Activated T-cell treated with anti-CD3 and anti-CD28 coated beads, Interleukin-2, amount 50 U/mL, for 4 hours (primary cell): ENCODE measurements at regions not wholly inside any gene's neighbourhood (a gene's known extent, or its start where the extent isn't known, plus 50 kb on each side); places are given as distances from the start of the nearest gene placed in this dataset.

Source experiments
- ATAC-seq, 2 donors: fragments of 200-7000 bp; cut with Tn5 transposase; one replicate each; pipeline ENCODE4 v1.10.0; 2021
- DNase-seq: peaks from one replicate; pipeline ENCODE4 v3.0.0-alpha.2; 2020
- H3K27me3 Mint-ChIP-seq: one replicate; pipeline ENCODE4 v1.8.0; 2021; ENCODE audit warnings: low read depth, mixed read lengths
- H3K36me3 Mint-ChIP-seq: one replicate; pipeline ENCODE4 v1.8.0; 2022; ENCODE audit warnings: mixed read lengths; ENCODE audit not compliant: insufficient read depth
- H3K4me1 Mint-ChIP-seq: one replicate; pipeline ENCODE4 v1.8.0; 2021; ENCODE audit warnings: low read depth, mixed read lengths
- H3K4me3 Mint-ChIP-seq: one replicate; pipeline ENCODE4 v1.8.0; 2021; ENCODE audit warnings: mild to moderate bottlenecking, moderate library complexity, mixed read lengths
- H3K9me3 Mint-ChIP-seq: one replicate; pipeline ENCODE4 v1.8.0; 2021; ENCODE audit warnings: mixed read lengths

DNA sequence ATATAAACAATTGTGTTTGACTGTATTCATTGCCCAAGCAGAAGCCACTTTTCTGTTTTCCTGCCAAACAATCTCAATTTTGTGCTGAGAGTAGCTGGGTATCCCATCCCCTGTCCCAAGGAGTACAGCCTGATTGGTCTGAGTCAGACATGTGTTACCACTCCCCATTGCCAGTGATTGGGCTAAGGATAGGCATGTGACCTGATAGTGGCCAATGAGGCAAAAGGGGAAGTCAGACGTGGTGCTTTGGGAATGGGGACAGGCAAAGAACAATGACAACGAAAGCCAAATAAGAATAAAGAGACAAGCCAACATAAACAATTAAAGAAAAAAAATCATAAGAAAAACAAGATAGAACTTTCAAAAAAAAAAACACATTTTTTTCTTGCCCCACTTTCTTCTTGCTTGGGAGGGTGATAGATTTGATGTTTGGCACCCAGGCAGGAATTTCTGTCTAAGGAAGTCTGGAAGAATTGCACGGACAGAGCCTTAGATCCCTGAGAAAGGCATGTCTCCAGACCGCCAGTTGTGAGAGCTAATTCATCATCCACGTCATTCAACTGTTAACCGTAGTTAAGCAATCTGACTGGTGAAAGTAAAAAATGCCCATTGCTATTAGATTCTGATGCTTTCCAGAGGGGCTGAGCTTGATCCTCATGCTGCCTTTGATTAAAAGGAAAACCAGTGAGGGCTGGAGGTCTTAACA is 626.6 kb upstream of the TMEM132C start:
- H3K4me1 Mint-ChIP-seq: no peaks in the 10 kb centered on the region
- ATAC-seq (no peak), DNase-seq (no peak)
- no peak overlapping the region for H3K4me3 Mint-ChIP-seq
- no peaks in the 10 kb centered on the region for H3K36me3 Mint-ChIP-seq
- H3K9me3 Mint-ChIP-seq: no peaks in the 10 kb centered on the region
- H3K27me3 Mint-ChIP-seq: no peaks in the 10 kb centered on the region

DNA sequence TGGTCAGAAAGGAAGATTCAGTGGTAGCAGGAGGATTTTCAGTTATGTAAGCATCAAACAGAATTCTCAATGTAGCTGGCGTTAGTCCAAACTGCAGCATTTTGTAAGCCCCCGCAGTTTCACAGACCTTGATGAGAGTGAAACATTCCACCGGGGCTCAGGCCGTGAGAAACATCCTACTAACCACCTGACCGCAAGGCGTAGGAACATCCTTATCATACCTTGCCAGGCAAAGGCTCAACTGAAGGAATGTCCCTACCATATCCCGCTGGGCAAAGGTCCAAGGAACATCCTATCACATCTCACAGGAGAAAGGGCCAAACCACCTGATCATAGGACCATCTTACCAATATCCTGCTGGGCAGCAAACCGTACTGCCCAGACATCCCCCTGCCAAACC is 624.8 kb upstream of the TMEM132C start:
- DNase-seq (no peak), ATAC-seq (no peak)
- Mint-ChIP-seq H3K27me3 (no peaks in the 10 kb centered on the region), H3K9me3 (no peaks in the 10 kb centered on the region), H3K4me1 (no peaks in the 10 kb centered on the region), H3K36me3 (no peaks in the 10 kb centered on the region), H3K4me3 (no peak overlapping the region)

GRCh38 chr12:127648321-127648720 is 618.6 kb upstream of the TMEM132C start:
- Mint-ChIP-seq H3K4me3 (no peak overlapping the region), H3K36me3 (no peaks in the 10 kb centered on the region), H3K27me3 (no peaks in the 10 kb centered on the region), H3K9me3 (no peaks in the 10 kb centered on the region), H3K4me1 (no peaks in the 10 kb centered on the region)
- ATAC-seq: no peak
- DNase-seq: no peak

GRCh38 chr12:127649961-127650360 is 617.0 kb upstream of the TMEM132C start:
- DNase-seq: no peak
- no peaks in the 10 kb centered on the region for H3K4me1 Mint-ChIP-seq
- no peaks in the 10 kb centered on the region for H3K36me3 Mint-ChIP-seq
- H3K27me3 Mint-ChIP-seq: no peaks in the 10 kb centered on the region
- H3K4me3 Mint-ChIP-seq: no peak overlapping the region
- H3K9me3 Mint-ChIP-seq: no peaks in the 10 kb centered on the region
- ATAC-seq: no peak

GRCh38 chr12:127650626-127651025 is 616.3 kb upstream of the TMEM132C start:
- Mint-ChIP-seq H3K36me3 (no peaks in the 10 kb centered on the region), H3K27me3 (no peaks in the 10 kb centered on the region), H3K4me1 (no peaks in the 10 kb centered on the region), H3K4me3 (no peak overlapping the region), H3K9me3 (no peaks in the 10 kb centered on the region)
- ATAC-seq (no peak), DNase-seq (no peak)

DNA sequence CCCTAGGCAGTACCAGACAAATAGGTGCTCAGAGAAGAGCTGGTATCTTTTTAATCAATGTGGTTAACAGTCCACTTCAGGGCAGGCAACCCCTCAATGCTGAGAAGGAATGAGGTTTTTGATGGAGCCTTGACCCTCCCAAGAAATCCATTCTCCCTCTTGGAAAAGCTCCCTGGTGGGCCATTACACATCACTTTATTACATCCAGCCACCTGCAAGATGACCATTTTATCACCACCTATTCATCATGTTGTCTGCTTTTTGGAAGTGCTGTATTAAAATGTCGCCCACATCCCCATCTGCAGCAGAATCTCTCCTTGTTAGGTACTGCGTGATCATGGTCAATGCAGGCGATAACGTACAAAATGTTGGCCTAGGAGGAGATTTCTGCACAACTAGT is 614.7 kb upstream of the TMEM132C start:
- Mint-ChIP-seq H3K36me3 (no peaks in the 10 kb centered on the region), H3K4me1 (no peaks in the 10 kb centered on the region), H3K27me3 (no peaks in the 10 kb centered on the region), H3K9me3 (no peaks in the 10 kb centered on the region), H3K4me3 (no peak overlapping the region)
- no peak for ATAC-seq
- no peak for DNase-seq

GRCh38 chr12:127654383-127654985 is 612.5 kb upstream of the TMEM132C start:
- Mint-ChIP-seq H3K9me3 (no peaks in the 10 kb centered on the region), H3K36me3 (no peaks in the 10 kb centered on the region)

DNA sequence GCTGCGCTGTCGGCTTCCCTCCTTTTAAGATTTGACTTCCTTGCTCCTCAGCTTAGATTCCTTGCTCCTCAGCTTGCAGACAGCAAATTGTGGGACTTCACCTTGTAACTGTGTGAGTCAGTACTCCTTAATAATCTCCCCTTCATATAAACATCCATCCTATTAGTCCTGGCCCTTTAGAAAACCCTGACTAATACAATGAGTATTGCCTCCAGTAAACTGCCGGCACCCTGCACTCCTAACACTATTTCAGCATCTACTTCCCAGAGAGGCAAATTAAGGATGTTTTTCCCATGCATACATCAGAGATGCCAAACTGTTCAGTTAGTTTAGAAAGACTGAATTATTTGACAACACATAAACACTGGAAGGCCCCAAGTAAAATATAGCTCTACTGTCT is 611.3 kb upstream of the TMEM132C start:
- Mint-ChIP-seq H3K4me1 (no peaks in the 10 kb centered on the region), H3K36me3 (no peaks in the 10 kb centered on the region), H3K9me3 (no peaks in the 10 kb centered on the region), H3K4me3 (no peak overlapping the region), H3K27me3 (no peaks in the 10 kb centered on the region)
- ATAC-seq (no peak), DNase-seq (no peak)

More at GRCh38 chr12:127654383-127654985, 612.5 kb upstream of the TMEM132C start:
- H3K27me3 Mint-ChIP-seq: no peaks in the 10 kb centered on the region
- H3K4me1 Mint-ChIP-seq: no peaks in the 10 kb centered on the region
- H3K4me3 Mint-ChIP-seq: no peak overlapping the region
- DNase-seq (no peak), ATAC-seq (no peak)

GRCh38 chr12:127656266-127656665 is 610.7 kb upstream of the TMEM132C start:
- no peaks in the 10 kb centered on the region for H3K9me3 Mint-ChIP-seq
- H3K4me3 Mint-ChIP-seq: no peak overlapping the region
- H3K4me1 Mint-ChIP-seq: no peaks in the 10 kb centered on the region
- ATAC-seq (no peak), DNase-seq (no peak)
- H3K27me3 Mint-ChIP-seq: no peaks in the 10 kb centered on the region
- no peaks in the 10 kb centered on the region for H3K36me3 Mint-ChIP-seq

DNA sequence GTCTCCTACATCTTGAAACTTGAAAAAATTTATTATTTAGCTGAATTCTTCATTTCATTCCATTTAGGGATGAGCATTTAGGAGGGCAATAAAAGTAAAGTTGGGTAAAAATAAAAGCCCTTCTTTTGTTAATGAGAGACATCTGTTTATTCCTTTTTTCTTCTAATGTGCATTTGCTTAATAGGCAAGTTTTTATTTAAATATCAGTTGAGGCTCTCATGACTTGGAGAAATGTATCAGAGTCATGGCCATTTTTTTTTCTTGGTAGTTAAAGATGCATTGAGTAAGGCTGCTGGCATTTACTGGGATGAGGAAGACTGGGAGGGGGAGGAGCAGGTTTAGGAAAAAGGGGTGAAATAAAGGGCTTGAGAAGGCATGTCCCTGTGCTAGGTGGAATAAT is 609.9 kb upstream of the TMEM132C start:
- no peak overlapping the region for H3K4me3 Mint-ChIP-seq
- no peaks in the 10 kb centered on the region for H3K27me3 Mint-ChIP-seq
- no peak for DNase-seq

DNA sequence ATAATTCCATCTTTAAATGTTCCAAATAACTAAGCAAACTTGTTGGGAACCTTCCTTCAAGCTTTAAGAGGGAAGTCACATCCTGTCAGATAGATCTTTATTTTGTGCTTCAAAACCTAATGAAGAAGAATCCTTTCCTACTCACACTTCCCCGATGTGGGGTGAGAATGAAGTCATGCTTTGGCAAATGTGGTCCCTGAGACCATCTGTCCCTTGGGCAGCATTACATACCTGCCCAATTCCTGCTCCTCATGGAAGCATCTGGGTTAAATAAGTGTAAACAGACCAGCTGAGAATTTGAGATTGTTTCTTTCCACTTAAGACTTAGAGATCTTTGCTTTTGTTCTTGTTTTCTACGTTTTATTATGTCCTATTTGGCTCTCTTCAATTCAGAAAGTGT is 606.0 kb upstream of the TMEM132C start:
- DNase-seq (no peak), ATAC-seq (no peak)
- Mint-ChIP-seq H3K4me3 (no peak overlapping the region), H3K9me3 (no peaks in the 10 kb centered on the region), H3K36me3 (no peaks in the 10 kb centered on the region), H3K4me1 (no peaks in the 10 kb centered on the region), H3K27me3 (no peaks in the 10 kb centered on the region)

More for the DNA sequence above, 609.9 kb upstream of the TMEM132C start:
- no peaks in the 10 kb centered on the region for H3K36me3 Mint-ChIP-seq
- H3K9me3 Mint-ChIP-seq: no peaks in the 10 kb centered on the region
- ATAC-seq: no peak
- no peaks in the 10 kb centered on the region for H3K4me1 Mint-ChIP-seq

DNA sequence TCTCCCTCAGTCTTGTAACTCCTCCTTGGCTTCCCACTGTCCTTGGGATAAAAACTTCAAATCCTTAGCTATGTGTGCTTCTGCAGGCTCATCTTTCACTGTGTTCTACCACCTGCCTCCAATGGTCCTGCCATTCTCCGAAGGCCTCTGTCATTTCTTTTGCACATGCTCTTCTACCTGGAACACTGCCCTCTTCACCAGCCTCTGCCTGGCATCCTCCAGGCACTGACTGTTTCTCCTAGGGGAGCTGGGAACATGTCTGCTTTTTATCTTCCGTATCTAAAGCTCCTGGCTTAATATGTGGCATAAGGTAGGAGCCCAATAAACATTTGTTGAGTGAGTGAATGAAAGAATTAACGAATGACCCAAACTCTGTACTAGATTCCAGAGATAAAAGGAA is 603.3 kb upstream of the TMEM132C start:
- H3K4me1 Mint-ChIP-seq: no peaks in the 10 kb centered on the region
- DNase-seq (no peak), ATAC-seq (no peak)
- no peaks in the 10 kb centered on the region for H3K27me3 Mint-ChIP-seq
- H3K4me3 Mint-ChIP-seq: no peak overlapping the region
- H3K36me3 Mint-ChIP-seq: no peaks in the 10 kb centered on the region
- no peaks in the 10 kb centered on the region for H3K9me3 Mint-ChIP-seq

GRCh38 chr12:127664901-127665300 is 602.1 kb upstream of the TMEM132C start:
- DNase-seq: no peak
- Mint-ChIP-seq H3K9me3 (no peaks in the 10 kb centered on the region), H3K36me3 (no peaks in the 10 kb centered on the region), H3K4me1 (no peaks in the 10 kb centered on the region), H3K4me3 (no peak overlapping the region), H3K27me3 (no peaks in the 10 kb centered on the region)
- ATAC-seq: no peak

GRCh38 chr12:127667131-127667685 is 599.8 kb upstream of the TMEM132C start:
- ATAC-seq (no peak), DNase-seq (no peak)
- no peaks in the 10 kb centered on the region for H3K4me1 Mint-ChIP-seq

GRCh38 chr12:127670294-127670693 is 596.7 kb upstream of the TMEM132C start:
- Mint-ChIP-seq H3K27me3 (no peaks in the 10 kb centered on the region), H3K4me3 (no peak overlapping the region), H3K36me3 (no peaks in the 10 kb centered on the region), H3K9me3 (no peaks in the 10 kb centered on the region), H3K4me1 (no peaks in the 10 kb centered on the region)
- ATAC-seq (no peak), DNase-seq (no peak)

More at GRCh38 chr12:127667131-127667685, 599.8 kb upstream of the TMEM132C start:
- Mint-ChIP-seq H3K27me3 (no peaks in the 10 kb centered on the region), H3K4me3 (no peak overlapping the region), H3K9me3 (no peaks in the 10 kb centered on the region), H3K36me3 (no peaks in the 10 kb centered on the region)
